Spleen (tissue), 7 donors: ENCODE measurements at regions not wholly inside any gene's neighbourhood (a gene's known extent, or its start where the extent isn't known, plus 50 kb on each side); places are given as distances from the start of the nearest gene placed in this dataset.

Experiments used
- CTCF ChIP-seq, 11 experiments: fragments of 200-600 bp in 7 of 11; fragments of 450-650 bp in 4 of 11; sonication (generic) in 4 of 11; IDR thresholded peaks in 8 of 11; conservative IDR thresholded peaks in 3 of 11; 1 replicate in 7 of 11; 2 replicates in 4 of 11; pipeline versions ENCODE4 v1.4.0 to v1.8.0; 2016 to 2021; ENCODE audit warnings: antibody characterized with exemption in 11 of 11, inconsistent platforms in 4 of 11, mild to moderate bottlenecking in 1 of 11
- POLR2A ChIP-seq, 3 donors: fragments of 450-650 bp; IDR thresholded peaks; one replicate each; pipeline ENCODE4 v1.5.1; 2017; ENCODE audit warnings: antibody characterized with exemption in 3 of 3, mild to moderate bottlenecking in 1 of 3
- POLR2AphosphoS5 ChIP-seq, 3 donors: sonication (generic); formaldehyde crosslinking; IDR thresholded peaks; one replicate each; pipeline ENCODE4 v1.5.1; 2017; ENCODE audit warnings: antibody characterized with exemption in 3 of 3
- donor health status: DM: no; HTN: no; CAD: no; lungs with moderate emphysema.
- donor health status: DM: no; HTN: no; CAD: no.
- donor health status: DM: no; HTN: no; CAD: no.

GRCh38 chr9:8251566-8251965 lies 452.0 kb upstream of the DMAC1 start:
- TF ChIP-seq CTCF (IDR thresholded peaks at IDR 0.05 in 8 of 11, conservative IDR thresholded peaks at IDR 0.05 in 3 of 11): no peak
- no peak for TF ChIP-seq POLR2A (IDR thresholded peaks at IDR 0.05)
- TF ChIP-seq POLR2AphosphoS5 (IDR thresholded peaks at IDR 0.05): no peak
